T-helper 1 cell treated with Interleukin-12 subunit alpha and Interleukin-12 subunit beta and Interleukin-4 antibody, amounts not matched to agents 30 μg/mL and 1 μg/mL, for 36 hours (primary cell): ENCODE measurements at regions not wholly inside any gene's neighbourhood (a gene's known extent, or its start where the extent isn't known, plus 50 kb on each side); places are given as distances from the start of the nearest gene placed in this dataset.

Source experiments
- H3K27ac Mint-ChIP-seq: one replicate; pipeline ENCODE4 v1.8.0; 2021; ENCODE audit warnings: mild to moderate bottlenecking, mixed read lengths
- H3K27me3 Mint-ChIP-seq: one replicate; pipeline ENCODE4 v1.8.0; 2021; ENCODE audit warnings: low read depth, mixed read lengths
- H3K36me3 Mint-ChIP-seq: one replicate; pipeline ENCODE4 v1.8.0; 2021; ENCODE audit warnings: low read depth, mixed read lengths
- H3K4me1 Mint-ChIP-seq: one replicate; pipeline ENCODE4 v1.8.0; 2021; ENCODE audit warnings: low read depth, mixed read lengths
- H3K4me3 Mint-ChIP-seq: one replicate; pipeline ENCODE4 v1.8.0; 2021; ENCODE audit warnings: mild to moderate bottlenecking, moderate library complexity, mixed read lengths
- H3K9me3 Mint-ChIP-seq: one replicate; pipeline ENCODE4 v1.8.0; 2021; ENCODE audit warnings: mixed read lengths

GRCh38 chr4:22055954-22056353 is 107.4 kb upstream of the KCNIP4 start:
- no peaks in the 10 kb centered on the region for H3K27me3 Mint-ChIP-seq
- no peaks in the 10 kb centered on the region for H3K4me1 Mint-ChIP-seq
- no peak overlapping the region for H3K4me3 Mint-ChIP-seq
- H3K36me3 Mint-ChIP-seq = no peaks in the 10 kb centered on the region
- no peaks in the 10 kb centered on the region for H3K9me3 Mint-ChIP-seq
- H3K27ac Mint-ChIP-seq = no peak overlapping the region

DNA sequence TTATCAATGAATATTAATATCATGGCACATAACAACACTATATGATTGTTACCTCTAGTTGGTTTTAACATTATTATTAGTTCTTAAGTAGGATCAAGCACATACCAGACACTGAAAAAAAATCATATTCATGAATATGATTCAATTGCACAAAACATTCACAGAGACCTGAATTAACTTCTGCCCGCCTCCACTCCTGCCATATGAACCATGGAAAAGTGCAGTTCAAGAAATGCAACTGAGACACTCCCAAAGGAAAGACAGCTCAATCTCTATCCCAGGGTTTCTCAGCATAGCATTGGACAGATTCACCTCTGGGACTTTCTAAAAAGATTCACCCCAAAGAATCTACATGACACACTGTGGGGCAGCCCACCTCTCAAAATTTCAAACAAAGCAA is 103.5 kb upstream of the KCNIP4 start:
- H3K27ac Mint-ChIP-seq = no peak overlapping the region
- no peak overlapping the region for H3K4me3 Mint-ChIP-seq
- H3K27me3 Mint-ChIP-seq = no peaks in the 10 kb centered on the region
- no peaks in the 10 kb centered on the region for H3K4me1 Mint-ChIP-seq
- no peaks in the 10 kb centered on the region for H3K36me3 Mint-ChIP-seq
- H3K9me3 Mint-ChIP-seq = no peaks in the 10 kb centered on the region

DNA sequence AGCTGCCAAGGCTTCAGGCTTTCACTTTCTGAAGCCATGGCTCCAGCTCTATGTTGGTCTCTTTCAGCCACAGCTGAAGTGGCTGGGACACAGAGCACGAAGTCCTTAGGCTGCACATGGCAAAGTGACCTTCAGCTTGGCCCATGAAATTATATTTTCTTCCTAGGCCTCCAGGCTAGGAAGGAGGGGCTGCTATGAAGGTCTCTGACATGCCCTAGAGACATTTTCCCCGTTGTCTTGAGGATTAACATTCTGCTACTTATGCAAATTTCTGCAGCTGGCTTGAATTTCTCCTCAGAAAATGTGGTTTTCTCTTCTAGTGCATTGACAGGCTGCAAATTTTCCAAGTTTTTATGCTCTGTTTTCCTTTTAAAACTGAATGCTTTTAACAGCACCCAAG is 99.8 kb upstream of the KCNIP4 start:
- Mint-ChIP-seq H3K4me3 (no peak overlapping the region), H3K4me1 (no peaks in the 10 kb centered on the region), H3K9me3 (no peaks in the 10 kb centered on the region), H3K27ac (no peak overlapping the region), H3K36me3 (no peaks in the 10 kb centered on the region), H3K27me3 (no peaks in the 10 kb centered on the region)

DNA sequence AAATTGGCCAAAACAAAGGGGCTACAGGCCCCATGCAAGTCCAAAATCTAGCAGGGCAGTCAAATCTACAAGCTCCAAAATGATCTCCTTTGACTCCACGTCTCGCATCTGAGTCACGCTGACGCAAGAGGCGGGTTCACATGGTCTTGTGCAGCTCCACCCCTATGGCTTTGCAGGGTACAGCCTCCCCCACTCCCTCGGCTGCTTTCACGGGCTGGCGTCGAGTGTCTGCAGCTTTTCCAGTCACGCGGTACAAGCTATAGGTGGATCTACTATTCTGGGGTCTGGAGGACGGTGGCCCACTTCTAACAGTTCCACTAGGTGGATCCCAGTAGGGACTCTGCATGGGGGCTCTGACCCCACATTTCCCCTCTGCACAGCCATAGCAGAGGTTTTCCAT is 99.2 kb upstream of the KCNIP4 start:
- Mint-ChIP-seq H3K4me3 (no peak overlapping the region), H3K4me1 (no peaks in the 10 kb centered on the region), H3K36me3 (no peaks in the 10 kb centered on the region), H3K9me3 (no peaks in the 10 kb centered on the region), H3K27me3 (no peaks in the 10 kb centered on the region), H3K27ac (no peak overlapping the region)

DNA sequence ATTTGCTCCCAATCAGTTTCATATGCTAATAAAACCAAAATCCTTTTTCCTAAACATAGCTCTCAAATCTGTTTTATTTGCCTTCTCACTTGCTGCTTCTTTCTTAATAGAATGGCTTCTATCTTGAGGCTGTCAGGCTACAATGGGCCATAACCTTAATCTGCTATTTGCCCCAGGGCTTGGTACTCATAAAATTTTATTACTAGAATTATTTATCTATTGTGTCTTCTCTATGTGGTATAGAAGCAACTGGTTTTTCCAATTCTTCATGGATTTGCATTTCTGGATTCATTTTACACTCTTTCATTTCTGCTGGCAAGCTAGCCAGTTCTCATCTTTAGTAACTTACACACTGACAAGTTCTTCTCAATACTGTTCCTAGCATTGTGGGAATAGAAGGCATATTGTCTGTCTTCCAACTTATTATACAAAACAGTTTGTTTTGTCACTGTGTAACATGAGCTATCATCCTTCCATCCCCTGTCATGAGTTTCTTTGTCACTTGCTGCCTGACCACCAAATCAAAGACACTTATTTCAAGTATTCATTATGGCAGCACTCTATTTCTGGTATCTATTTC is 96.6 kb upstream of the KCNIP4 start:
- H3K4me3 Mint-ChIP-seq = no peak overlapping the region
- H3K9me3 Mint-ChIP-seq = peaks cover under 1% of the 10 kb centered on the region
- H3K27ac Mint-ChIP-seq = no peak overlapping the region
- H3K27me3 Mint-ChIP-seq = no peaks in the 10 kb centered on the region
- no peaks in the 10 kb centered on the region for H3K36me3 Mint-ChIP-seq
- H3K4me1 Mint-ChIP-seq = no peaks in the 10 kb centered on the region

GRCh38 chr4:22031423-22031822 is 82.9 kb upstream of the KCNIP4 start:
- Mint-ChIP-seq H3K27ac (no peak overlapping the region), H3K9me3 (no peaks in the 10 kb centered on the region)

DNA sequence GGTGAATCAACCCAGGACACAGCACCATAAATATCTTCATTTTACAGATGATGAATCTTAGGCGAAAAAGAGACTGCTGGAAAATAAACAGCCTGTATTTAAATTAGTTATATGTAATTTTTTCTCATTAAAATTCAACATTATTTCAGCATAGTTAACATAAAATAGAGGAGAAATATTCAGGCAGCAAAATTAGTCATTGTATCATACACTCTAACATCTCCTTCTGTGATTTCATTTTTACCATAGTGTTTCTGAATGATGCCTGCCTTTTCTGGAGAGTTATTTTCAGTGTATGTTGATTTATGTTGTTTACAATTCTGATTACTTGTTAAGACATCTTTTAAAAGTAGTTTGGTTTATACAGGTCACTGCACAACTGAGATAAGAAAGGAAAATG is 82.3 kb upstream of the KCNIP4 start:
- no peaks in the 10 kb centered on the region for H3K9me3 Mint-ChIP-seq
- H3K4me1 Mint-ChIP-seq = no peaks in the 10 kb centered on the region
- no peak overlapping the region for H3K4me3 Mint-ChIP-seq
- no peaks in the 10 kb centered on the region for H3K27me3 Mint-ChIP-seq
- no peaks in the 10 kb centered on the region for H3K36me3 Mint-ChIP-seq
- H3K27ac Mint-ChIP-seq = no peak overlapping the region

More at GRCh38 chr4:22031423-22031822, 82.9 kb upstream of the KCNIP4 start:
- Mint-ChIP-seq H3K27me3 (no peaks in the 10 kb centered on the region), H3K4me1 (no peaks in the 10 kb centered on the region), H3K4me3 (no peak overlapping the region), H3K36me3 (no peaks in the 10 kb centered on the region)

DNA sequence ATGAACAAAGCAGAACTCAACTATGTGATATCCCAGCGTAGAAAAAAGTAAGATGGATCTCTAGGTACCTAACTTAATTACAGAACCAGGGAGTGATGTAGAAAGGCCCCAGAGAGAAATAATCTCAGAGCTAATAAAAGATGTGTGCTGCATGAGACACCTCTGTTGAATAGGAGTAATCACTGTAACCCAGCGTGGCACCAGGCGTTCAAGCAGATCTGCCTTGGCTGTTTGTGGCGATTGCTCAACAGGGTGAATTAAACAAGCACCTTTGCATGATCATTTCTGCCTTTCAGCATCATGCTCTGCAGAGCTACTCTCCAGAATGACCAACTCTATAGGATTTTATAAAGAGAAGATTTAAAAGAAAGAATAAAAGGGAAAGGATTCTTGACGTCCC is 81.7 kb upstream of the KCNIP4 start:
- Mint-ChIP-seq H3K4me3 (no peak overlapping the region), H3K27ac (no peak overlapping the region), H3K4me1 (no peaks in the 10 kb centered on the region), H3K27me3 (no peaks in the 10 kb centered on the region), H3K9me3 (no peaks in the 10 kb centered on the region), H3K36me3 (no peaks in the 10 kb centered on the region)

DNA sequence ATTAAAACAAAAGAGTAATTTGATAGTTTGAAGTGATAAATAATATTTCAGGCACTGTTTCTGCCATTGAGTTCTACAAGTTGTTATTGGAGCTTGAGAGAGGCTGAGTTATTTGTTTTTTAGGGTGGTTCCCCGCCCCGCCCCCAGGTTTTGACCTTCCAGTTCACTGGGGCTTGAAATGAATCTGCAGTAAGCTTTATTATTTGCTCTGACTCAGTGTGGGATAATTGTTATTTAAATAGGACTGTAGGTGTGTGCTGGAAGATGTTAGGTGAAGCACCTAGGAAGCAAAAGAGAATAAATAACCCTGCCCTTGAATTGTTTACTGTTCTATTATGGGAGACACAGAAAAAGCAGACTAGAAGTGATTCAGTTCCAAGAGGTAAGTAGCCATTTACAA is 81.2 kb upstream of the KCNIP4 start:
- no peaks in the 10 kb centered on the region for H3K4me1 Mint-ChIP-seq
- no peak overlapping the region for H3K27ac Mint-ChIP-seq
- H3K9me3 Mint-ChIP-seq = no peaks in the 10 kb centered on the region
- H3K36me3 Mint-ChIP-seq = no peaks in the 10 kb centered on the region
- H3K4me3 Mint-ChIP-seq = no peak overlapping the region
- no peaks in the 10 kb centered on the region for H3K27me3 Mint-ChIP-seq

GRCh38 chr4:22021106-22021505 is 72.5 kb upstream of the KCNIP4 start:
- no peak overlapping the region for H3K27ac Mint-ChIP-seq
- H3K4me3 Mint-ChIP-seq = no peak overlapping the region
- H3K4me1 Mint-ChIP-seq = no peaks in the 10 kb centered on the region
- no peaks in the 10 kb centered on the region for H3K9me3 Mint-ChIP-seq
- no peaks in the 10 kb centered on the region for H3K36me3 Mint-ChIP-seq
- no peaks in the 10 kb centered on the region for H3K27me3 Mint-ChIP-seq

DNA sequence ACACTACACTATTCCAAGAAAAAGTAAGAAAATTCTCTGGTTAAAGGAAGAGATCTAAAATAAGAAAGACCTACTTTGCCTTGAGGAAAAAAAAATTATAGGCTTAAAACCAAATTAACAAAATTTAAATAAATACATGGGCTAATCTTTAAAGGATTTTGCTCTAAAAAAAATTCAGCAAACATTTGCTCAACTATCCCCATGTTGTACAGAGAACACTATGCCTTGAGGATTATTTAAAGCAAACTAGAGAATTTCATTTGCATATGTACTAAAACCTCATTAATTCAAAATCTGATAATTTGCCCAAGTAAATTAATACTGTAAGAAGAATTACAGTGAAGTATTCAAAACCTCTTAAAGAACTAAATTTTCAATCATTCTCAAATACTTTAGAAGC is 71.6 kb upstream of the KCNIP4 start:
- Mint-ChIP-seq H3K9me3 (no peaks in the 10 kb centered on the region), H3K36me3 (no peaks in the 10 kb centered on the region), H3K4me3 (no peak overlapping the region)

DNA sequence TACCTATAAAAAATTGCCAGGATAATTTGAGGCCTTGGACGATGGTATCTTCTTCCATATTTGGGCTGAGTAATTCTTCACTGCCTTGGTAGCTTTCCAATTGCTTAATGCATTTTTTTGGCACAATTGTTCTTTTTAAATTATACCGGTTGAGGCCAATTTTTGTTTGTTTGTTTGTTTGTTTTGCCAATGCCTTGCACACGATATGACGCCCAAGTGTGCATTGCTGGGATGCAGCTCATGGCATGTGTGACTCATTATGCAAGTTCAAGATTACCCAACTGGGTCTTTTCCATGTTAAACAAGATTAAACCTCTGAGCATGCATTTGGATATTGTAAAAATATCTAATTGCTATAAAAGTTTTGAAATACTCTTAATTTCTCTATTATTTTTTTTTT is 71.1 kb upstream of the KCNIP4 start:
- H3K9me3 Mint-ChIP-seq = no peaks in the 10 kb centered on the region
- H3K36me3 Mint-ChIP-seq = no peaks in the 10 kb centered on the region
- H3K4me3 Mint-ChIP-seq = no peak overlapping the region
- no peaks in the 10 kb centered on the region for H3K27me3 Mint-ChIP-seq
- H3K27ac Mint-ChIP-seq = no peak overlapping the region
- H3K4me1 Mint-ChIP-seq = no peaks in the 10 kb centered on the region

More for the DNA sequence above, 71.6 kb upstream of the KCNIP4 start:
- Mint-ChIP-seq H3K4me1 (no peaks in the 10 kb centered on the region), H3K27ac (no peak overlapping the region), H3K27me3 (no peaks in the 10 kb centered on the region)

GRCh38 chr4:22014222-22014741 is 65.7 kb upstream of the KCNIP4 start:
- H3K36me3 Mint-ChIP-seq = no peaks in the 10 kb centered on the region
- H3K27me3 Mint-ChIP-seq = no peaks in the 10 kb centered on the region
- no peaks in the 10 kb centered on the region for H3K4me1 Mint-ChIP-seq
- no peak overlapping the region for H3K27ac Mint-ChIP-seq
- no peaks in the 10 kb centered on the region for H3K9me3 Mint-ChIP-seq
- H3K4me3 Mint-ChIP-seq = no peak overlapping the region

GRCh38 chr4:22003878-22004277 is 55.3 kb upstream of the KCNIP4 start:
- Mint-ChIP-seq H3K4me3 (no peak overlapping the region), H3K4me1 (no peaks in the 10 kb centered on the region), H3K36me3 (no peaks in the 10 kb centered on the region), H3K27me3 (no peaks in the 10 kb centered on the region), H3K9me3 (peaks cover 4% of the 10 kb centered on the region), H3K27ac (no peak overlapping the region)
